HG03439 (cell line): ENCODE measurements at regions not wholly inside any gene's neighbourhood (a gene's known extent, or its start where the extent isn't known, plus 50 kb on each side); places are given as distances from the start of the nearest gene placed in this dataset.
"Not testable (repeated sequence)": the region's sequence is repeated elsewhere in the genome, so short reads cannot be mapped to it uniquely, and the experiment has no call there.

Experiments used
- ATAC-seq: cut with Tn5 transposase; IDR thresholded peaks from one replicate; pipeline ENCODE4 v1.9.1; 2021; ENCODE audit warnings: mild to moderate bottlenecking, moderate library complexity; ENCODE audit not compliant: unreplicated experiment

DNA sequence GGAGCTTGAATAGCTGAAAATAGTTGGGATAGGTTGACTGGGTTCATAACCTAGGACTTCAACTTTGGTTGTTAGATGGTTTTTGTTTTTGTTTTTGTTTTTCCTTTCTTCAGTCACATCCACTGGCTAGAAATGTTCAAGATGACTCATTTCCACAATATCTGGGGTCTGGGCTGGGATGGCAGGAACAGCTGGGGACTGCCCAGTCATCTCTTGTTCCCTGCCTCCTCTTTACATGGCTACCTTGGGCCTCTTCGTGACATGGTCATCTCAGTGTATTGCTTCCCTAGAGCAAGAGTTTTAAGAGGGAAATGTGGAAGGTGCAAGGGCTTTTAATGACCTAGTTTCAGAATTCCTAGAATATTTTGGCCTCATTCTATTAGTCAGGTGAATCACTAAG, 915.8 kb downstream of the XPNPEP1 start:
- no peak for ATAC-seq

- no peak for ATAC-seq
Observed at GRCh38 chr10:108990441-108990840, 932.9 kb downstream of the XPNPEP1 start.

GRCh38 chr10:108989976-108990375, 933.3 kb downstream of the XPNPEP1 start:
- no peak for ATAC-seq

DNA sequence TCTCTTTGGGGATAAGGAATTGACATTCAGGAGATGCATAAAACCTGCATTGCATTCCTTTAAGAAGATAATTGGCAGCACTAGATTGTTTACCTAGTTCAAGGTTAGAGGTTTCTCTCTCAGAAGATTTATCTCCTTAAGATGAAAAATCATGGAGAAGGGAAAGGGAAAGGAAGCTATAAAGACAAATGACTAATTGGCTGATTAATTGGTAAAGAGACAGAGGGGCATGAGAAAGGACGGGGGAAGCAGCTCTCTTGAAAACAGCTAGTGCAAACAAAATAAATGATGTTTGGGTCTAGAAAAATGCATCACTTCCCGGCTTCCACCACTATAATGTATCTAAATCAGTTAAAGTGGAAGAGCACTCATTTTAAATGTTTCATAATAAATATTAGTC, 941.2 kb downstream of the XPNPEP1 start:
- ATAC-seq = no peak

DNA sequence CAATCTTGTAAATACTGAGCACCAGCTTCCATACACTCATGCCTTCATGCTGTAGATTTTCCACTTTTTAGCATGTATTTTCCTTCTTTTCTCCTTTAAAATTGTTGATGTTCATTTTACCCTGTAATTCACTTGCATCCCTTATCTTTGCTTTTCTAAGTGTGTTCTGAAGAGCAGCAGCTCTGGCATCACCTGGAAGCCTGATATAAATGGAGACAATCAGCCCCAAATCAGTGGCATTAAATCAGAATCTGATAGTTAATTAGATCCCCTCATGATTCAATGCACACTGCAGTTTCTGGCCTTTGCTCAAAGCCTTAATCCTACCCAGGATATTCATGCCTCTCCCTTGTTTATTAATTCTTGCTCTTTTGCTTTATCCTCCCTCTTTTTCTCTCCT, 942.4 kb downstream of the XPNPEP1 start:
- no peak for ATAC-seq

DNA sequence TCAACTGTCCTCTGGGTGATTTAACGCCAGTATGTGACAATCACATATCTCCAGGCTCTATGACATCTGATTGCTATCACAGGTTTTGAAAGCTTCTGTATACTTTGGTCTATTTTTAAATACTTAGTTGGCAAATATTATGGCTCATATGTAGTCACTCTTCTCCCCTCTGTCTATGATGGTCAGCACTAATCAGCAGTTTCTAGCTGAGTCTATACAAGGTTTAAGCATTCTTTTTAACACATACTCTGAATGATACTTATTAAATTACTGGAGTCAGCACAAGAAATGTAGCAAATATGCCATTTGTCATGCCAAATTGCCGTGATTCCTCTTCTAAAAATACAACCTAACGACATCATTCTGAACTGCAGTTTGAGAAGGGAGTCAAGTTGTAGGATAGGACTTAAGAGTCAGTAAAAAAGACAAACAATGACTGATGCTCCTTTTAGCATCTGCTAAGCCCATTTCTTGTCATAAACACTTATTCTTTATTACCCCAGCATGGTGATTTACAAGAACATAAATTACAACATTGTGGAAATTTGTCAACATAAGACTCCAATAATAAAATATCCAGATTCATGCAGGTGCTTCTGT, 947.8 kb downstream of the XPNPEP1 start:
- ATAC-seq = no peak

DNA sequence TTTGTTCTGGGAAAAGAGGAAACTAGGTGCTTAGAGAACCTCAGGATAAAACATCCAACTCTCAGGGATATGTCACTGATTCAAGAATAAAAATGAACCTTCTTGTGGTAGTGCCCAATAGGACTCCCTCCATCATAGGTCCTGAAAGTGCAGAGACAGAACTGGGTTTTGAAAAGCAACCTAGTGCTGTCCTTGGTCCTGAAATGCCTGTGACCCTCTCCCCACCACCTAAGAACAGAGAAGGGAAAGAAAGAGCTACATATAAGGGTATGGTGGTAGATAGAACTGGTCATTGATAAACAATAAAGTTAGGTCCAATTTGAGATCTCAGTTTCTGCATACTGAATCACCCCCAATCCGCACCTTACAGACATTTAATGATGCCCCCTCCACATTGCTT, 953.3 kb downstream of the XPNPEP1 start:
- ATAC-seq = no peak

DNA sequence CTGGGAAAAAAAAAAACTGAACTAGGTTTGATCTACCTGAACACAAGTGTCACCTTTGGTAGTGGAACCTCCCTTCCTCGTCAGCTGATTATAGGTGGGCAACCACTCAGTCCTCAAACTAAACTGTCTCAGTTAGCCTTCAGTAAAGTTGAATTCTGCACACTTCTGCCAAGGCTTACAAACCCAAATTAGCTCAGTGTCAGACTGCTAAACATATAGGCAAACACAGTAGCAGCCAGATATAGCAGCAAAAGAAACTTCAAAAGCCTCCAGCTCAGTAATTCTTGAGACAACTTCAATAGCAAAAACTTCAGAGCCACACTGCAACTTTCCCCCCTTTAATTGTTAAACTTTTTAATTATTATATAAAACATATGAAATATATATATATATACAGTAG, 956.9 kb downstream of the XPNPEP1 start:
- no peak for ATAC-seq

GRCh38 chr10:108966005-108966404, 957.3 kb downstream of the XPNPEP1 start:
- no peak for ATAC-seq

- ATAC-seq = no peak
Observed at GRCh38 chr10:108962172-108962571, 961.1 kb downstream of the XPNPEP1 start.

DNA sequence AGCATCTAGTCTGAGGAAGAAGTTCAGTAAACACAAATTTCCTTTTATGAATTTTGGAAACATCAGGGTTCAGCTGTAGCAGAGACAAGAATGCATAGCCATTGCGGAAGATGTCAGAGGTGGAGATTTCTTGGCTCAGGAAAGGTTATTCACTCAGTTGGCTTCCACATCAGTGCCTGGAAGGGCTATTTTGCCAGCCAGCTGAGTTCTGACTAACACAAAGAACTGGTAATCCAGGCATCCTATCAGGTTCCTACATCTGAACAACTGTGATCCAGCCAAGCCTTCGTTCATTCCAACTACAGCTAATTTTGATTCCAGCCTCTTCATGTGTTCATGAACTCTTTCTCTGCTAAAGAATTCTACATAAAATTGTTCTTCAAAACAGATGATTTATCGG, 965.6 kb downstream of the XPNPEP1 start:
- ATAC-seq = no peak

GRCh38 chr10:108956149-108956548, 967.2 kb downstream of the XPNPEP1 start:
- ATAC-seq = no peak

DNA sequence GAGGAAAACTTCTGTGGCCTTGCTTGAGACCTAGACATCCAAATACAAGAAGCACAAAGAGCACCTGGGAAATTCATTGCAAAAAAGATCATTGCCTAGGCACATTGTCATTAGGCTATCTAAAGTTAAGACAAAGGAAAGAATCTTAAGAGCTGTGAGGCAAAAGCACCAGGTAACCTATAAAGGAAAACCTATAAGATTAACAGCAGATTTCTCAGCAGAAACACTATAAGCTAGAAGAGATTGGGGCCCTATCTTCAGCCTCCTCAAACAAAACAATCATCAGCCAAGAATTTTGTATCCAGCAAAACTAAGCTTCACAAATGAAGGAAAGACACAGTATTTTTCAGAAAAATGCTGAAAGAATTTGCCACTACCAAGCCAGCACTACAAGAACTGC, 1003.3 kb downstream of the XPNPEP1 start:
- ATAC-seq = not testable (repeated sequence)

GRCh38 chr10:108913300-108913699, 1010.0 kb downstream of the XPNPEP1 start:
- no peak for ATAC-seq

GRCh38 chr10:108911814-108912541, 1011.3 kb downstream of the XPNPEP1 start:
- ATAC-seq = no peak

DNA sequence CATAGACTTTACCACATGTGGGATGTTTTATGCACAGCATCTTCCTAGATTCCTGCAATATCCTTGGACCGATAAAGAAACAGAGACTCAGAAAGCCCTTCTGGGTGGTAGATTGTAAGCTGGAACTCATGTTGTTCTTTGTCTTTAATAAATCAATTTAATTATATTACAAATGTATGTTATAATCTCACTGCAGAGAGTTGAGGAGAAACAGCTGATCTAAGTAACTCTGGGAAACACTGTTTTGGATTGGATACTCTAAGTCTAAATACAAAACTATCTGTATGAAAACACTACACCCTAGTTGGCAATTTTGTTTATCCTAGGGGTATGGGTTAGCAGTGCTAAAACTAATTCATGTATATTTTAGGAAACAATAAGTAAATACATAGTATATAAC, 1015.2 kb downstream of the XPNPEP1 start:
- ATAC-seq = no peak

DNA sequence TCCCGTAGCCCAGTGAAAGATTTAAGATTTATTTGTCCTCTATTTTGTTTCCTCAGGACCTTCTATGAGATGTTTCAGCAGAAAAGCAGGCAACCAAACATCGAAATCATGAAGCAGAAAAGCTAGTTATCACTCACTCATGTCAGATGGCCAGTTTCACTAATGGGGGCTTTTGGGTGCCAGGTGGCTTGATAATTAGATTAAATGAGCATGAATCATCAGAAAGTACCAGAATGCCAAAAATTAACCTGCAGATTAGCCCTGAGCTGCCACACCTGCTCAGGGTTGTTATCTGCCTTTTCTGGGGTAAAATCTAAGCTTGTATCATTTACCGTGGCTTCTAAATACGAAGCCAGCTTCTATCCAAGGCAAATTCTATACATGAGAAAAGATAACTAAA, 1017.5 kb downstream of the XPNPEP1 start:
- no peak for ATAC-seq

DNA sequence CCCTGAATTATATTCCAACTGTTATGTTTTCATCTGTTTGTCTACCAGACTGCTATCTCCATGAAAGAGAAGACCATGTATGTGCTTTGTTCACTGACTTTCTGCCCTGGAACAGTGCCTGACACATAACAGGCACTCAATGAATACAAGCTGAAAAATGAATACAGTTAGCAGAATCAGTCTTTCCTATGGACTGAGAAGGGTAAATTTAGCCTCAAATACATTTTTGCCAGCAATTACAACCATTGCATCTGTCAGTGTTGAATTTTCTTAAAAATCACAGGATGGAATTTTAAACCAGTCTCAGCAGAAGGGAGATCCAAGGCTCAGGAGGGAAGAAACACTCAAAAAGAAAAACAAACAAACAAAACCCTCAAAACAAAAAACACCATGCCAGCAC, 1018.1 kb downstream of the XPNPEP1 start:
- no peak for ATAC-seq

- no peak for ATAC-seq
Observed at GRCh38 chr10:108904163-108904838, 1019.0 kb downstream of the XPNPEP1 start.

DNA sequence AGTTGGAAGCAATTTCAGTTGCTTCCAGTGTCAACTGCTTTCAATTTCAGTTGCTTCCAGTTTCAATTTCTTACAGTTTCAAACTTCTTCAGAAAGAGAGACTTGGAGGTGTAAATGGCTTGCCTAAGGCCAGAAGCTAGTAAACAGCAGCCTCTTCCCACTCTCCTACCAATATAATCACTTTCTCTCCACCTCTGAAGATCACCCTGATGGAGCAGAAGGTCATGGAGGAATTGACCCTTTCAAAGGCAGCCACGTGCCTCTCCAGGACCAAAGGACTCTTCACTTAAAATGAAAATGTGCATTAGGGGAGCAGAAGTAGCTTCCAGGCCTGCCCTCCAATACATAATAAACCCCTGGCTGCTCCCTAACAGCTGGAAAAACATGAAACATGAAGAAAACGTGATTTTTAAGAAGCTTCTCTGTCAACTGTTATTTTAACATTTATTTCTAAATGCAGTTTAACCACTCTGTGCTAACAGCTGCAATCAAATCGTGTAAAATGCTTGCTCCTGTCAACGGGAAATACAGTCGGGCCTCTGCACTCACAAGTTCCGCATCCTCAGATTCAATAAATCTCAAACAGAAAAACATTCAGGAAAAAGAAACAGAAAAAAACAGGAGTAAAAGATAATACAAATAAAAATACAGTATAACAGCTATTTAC, 1020.6 kb downstream of the XPNPEP1 start:
- ATAC-seq = no peak

- ATAC-seq = no peak
Observed at GRCh38 chr10:108901781-108902618, 1021.3 kb downstream of the XPNPEP1 start.
